ENCODE measurements at regions not wholly inside any gene's neighbourhood (a gene's known extent, or its start where the extent isn't known, plus 50 kb on each side); places are given as distances from the start of the nearest gene placed in this dataset.

DNA sequence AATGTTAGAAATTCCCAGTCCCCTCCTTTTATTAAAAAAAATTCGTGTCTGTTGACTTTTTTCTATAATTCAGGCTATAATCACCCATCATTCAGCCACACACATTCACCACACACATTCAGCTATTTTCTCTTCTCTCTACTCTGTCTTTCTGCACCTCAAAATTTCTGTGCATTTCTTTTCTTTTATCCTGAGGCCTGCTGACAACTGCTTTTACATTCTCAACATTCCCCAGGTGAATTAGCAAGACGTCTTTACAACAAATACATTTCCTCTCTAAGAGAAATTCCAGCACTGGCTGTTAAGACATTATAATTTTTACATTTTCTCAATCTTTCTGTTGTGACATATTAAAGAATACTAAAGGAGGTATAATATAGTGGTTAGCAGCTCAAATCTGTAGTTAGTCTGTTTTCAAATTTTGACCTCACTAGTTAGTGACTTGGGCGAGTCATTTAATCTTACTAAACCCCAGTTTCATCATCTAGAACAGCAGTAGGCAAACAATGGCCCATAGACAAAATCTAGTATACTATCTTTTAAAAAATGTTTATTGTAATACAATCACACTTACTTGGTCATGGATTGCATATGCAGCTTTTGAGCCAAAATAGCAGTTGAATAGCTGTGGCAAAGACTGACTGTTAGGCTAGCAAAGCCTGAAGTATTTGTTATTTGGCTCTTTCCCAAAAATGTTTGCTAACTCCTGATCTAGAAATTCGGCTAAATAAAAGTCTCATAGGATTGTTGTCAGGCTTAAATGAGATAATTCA, 350.7 kb downstream of the NSUN3 start:
- no peak overlapping the region for H3K9ac ChIP-seq (ENCODE audit: insufficient read length)
- DNase-seq (ENCODE audit: low read depth, low spot score), result no peak
- H3K4me3 ChIP-seq, result no peak overlapping the region
- H3K36me3 ChIP-seq (ENCODE audit: insufficient read depth, low read length), result no peaks in the 10 kb centered on the region
- H3K9me3 ChIP-seq (ENCODE audit: low read depth, low read length), result no peaks in the 10 kb centered on the region
- H3K27ac ChIP-seq, result no peak overlapping the region
- TF ChIP-seq POLR2AphosphoS5 (IDR thresholded peaks at IDR 0.05; ENCODE audit: borderline replicate concordance, low read depth, low read length) (no peak), EZH2 (IDR thresholded peaks at IDR 0.05) (no peak), FOXP2 (optimal IDR thresholded peaks at IDR 0.05; ENCODE audit: control extremely low read depth, extremely low read length, insufficient read depth) (no peak)

DNA sequence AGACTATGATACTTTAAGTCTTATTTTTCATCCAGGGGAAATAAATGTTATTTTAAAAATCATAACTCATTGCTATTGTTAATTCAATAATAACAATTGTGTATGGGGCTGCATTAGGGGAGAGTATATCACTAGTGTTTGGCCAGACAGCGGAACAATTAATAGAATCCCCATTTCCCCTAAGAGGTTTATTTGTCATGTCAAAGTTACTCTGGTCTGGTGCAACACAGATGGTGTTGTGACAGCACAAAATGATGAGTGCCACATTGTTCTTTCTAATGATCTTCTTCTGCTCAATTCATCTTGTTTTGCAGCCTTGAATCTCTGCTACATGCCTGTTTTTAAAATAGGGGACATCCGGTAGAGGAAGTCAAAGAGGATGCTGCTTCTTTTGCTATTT, 351.6 kb downstream of the NSUN3 start:
- Histone ChIP-seq H3K27ac (no peak overlapping the region), H3K4me3 (no peak overlapping the region), H3K9me3 (ENCODE audit: low read depth, low read length) (no peaks in the 10 kb centered on the region), H3K9ac (ENCODE audit: insufficient read length) (no peak overlapping the region), H3K36me3 (ENCODE audit: insufficient read depth, low read length) (no peaks in the 10 kb centered on the region)
- TF ChIP-seq EZH2 (IDR thresholded peaks at IDR 0.05) (no peak), POLR2AphosphoS5 (IDR thresholded peaks at IDR 0.05; ENCODE audit: borderline replicate concordance, low read depth, low read length) (no peak), FOXP2 (optimal IDR thresholded peaks at IDR 0.05; ENCODE audit: control extremely low read depth, extremely low read length, insufficient read depth) (no peak)
- DNase-seq (ENCODE audit: low read depth, low spot score), result no peak

DNA sequence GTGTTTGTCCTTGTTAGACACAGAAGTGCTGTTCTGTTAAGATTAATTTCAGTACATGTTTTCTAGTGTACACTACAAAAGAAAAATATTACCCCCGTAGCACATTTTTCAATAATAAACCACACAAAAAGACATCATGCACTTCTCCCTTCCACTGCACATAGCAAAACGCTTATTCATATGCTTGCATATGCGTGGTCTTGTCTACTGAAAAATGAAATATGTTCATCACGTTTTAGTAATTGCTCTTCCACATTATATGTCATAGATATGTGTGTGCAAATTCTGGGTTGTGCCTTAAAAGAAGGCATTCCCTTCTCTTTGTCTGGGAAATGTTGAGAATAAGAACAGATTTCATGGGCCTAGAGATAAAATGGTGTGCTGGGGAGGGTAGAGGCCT, 353.9 kb downstream of the NSUN3 start:
- Histone ChIP-seq H3K36me3 (ENCODE audit: insufficient read depth, low read length) (no peaks in the 10 kb centered on the region), H3K27ac (no peak overlapping the region), H3K4me3 (no peak overlapping the region), H3K9me3 (ENCODE audit: low read depth, low read length) (no peaks in the 10 kb centered on the region), H3K9ac (ENCODE audit: insufficient read length) (no peak overlapping the region)
- TF ChIP-seq EZH2 (IDR thresholded peaks at IDR 0.05) (no peak), FOXP2 (optimal IDR thresholded peaks at IDR 0.05; ENCODE audit: control extremely low read depth, extremely low read length, insufficient read depth) (no peak), POLR2AphosphoS5 (IDR thresholded peaks at IDR 0.05; ENCODE audit: borderline replicate concordance, low read depth, low read length) (no peak)
- DNase-seq (ENCODE audit: low read depth, low spot score), result no peak

DNA sequence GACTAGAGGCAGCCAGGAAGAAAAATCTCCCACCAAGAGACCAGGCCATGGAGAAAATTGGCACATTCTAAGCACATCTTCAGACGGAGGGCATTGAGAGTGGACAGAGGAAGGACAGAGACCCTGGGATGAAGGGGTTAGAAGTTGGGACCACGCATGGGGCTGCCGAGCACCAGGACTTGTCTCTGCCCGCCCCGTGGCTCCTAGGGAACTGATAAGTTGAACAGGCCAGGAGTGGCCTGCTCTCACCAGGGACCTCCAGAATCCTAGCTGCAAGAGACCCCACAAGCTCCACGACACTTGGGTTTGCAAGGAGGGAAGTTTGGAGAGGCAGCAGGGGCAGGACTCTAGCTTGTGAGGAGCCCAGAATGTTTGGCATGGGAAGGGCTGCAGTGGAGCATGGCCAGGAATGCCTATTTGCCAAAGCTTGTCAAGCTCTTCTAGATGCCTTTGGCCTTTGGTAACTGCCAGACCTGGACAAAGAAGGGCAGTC, 355.1 kb downstream of the NSUN3 start:
- no peaks in the 10 kb centered on the region for H3K36me3 ChIP-seq (ENCODE audit: insufficient read depth, low read length)
- DNase-seq (ENCODE audit: low read depth, low spot score), result no peak
- H3K27ac ChIP-seq, result no peak overlapping the region
- H3K4me3 ChIP-seq, result no peak overlapping the region
- H3K9me3 ChIP-seq (ENCODE audit: low read depth, low read length), result no peaks in the 10 kb centered on the region
- TF ChIP-seq EZH2 (IDR thresholded peaks at IDR 0.05) (no peak), POLR2AphosphoS5 (IDR thresholded peaks at IDR 0.05; ENCODE audit: borderline replicate concordance, low read depth, low read length) (no peak), FOXP2 (optimal IDR thresholded peaks at IDR 0.05; ENCODE audit: control extremely low read depth, extremely low read length, insufficient read depth) (no peak)
- no peak overlapping the region for H3K9ac ChIP-seq (ENCODE audit: insufficient read length)

DNA sequence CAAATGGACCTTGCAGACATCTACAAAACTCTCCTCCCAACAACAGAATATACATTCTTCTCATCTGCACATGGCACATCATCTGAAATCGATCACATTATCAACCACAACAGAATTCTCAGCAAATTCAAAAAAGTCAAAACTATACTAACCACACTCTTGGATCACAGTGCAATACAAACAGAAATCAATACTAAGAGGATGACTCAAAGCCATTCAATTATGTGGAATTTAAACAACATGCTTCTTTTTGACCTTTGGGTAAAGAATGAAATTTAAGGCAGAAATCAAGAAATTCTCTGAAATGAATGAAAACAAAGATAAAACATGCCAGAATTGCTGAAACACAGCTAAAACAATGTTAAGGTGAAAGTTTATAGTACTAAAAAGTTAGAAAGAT, 358.1 kb downstream of the NSUN3 start:
- Histone ChIP-seq H3K9me3 (ENCODE audit: low read depth, low read length) (no peaks in the 10 kb centered on the region), H3K36me3 (ENCODE audit: insufficient read depth, low read length) (no peaks in the 10 kb centered on the region), H3K4me3 (no peak overlapping the region), H3K27ac (no peak overlapping the region), H3K9ac (ENCODE audit: insufficient read length) (no peak overlapping the region)
- TF ChIP-seq FOXP2 (optimal IDR thresholded peaks at IDR 0.05; ENCODE audit: control extremely low read depth, extremely low read length, insufficient read depth) (no peak), EZH2 (IDR thresholded peaks at IDR 0.05) (no peak), POLR2AphosphoS5 (IDR thresholded peaks at IDR 0.05; ENCODE audit: borderline replicate concordance, low read depth, low read length) (no peak)
- DNase-seq (ENCODE audit: low read depth, low spot score), result no peak

DNA sequence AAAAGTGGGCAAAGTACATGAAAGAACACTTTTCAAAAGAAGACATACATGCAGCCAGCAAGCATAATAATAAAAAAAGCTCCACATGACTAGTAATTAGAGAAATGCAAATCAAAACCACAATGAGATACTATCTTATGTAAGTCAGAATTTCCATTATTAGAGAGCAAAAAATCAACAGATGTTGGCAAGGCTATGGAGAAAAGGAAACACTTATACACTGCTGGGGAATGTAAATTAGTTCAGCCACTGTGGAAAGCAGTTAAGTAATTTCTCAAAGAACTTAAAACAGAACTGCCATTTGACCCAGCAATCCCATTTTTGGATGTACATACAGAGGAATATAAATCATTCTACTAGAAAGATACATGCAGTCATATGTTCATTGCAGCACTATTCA, 360.7 kb downstream of the NSUN3 start:
- Histone ChIP-seq H3K9ac (ENCODE audit: insufficient read length) (no peak overlapping the region), H3K36me3 (ENCODE audit: insufficient read depth, low read length) (no peaks in the 10 kb centered on the region), H3K27ac (no peak overlapping the region), H3K4me3 (no peak overlapping the region), H3K9me3 (ENCODE audit: low read depth, low read length) (no peaks in the 10 kb centered on the region)
- DNase-seq (ENCODE audit: low read depth, low spot score), result no peak
- no peak for TF ChIP-seq FOXP2 (optimal IDR thresholded peaks at IDR 0.05; ENCODE audit: control extremely low read depth, extremely low read length, insufficient read depth)
- no peak for TF ChIP-seq EZH2 (IDR thresholded peaks at IDR 0.05)
- no peak for TF ChIP-seq POLR2AphosphoS5 (IDR thresholded peaks at IDR 0.05; ENCODE audit: borderline replicate concordance, low read depth, low read length)

DNA sequence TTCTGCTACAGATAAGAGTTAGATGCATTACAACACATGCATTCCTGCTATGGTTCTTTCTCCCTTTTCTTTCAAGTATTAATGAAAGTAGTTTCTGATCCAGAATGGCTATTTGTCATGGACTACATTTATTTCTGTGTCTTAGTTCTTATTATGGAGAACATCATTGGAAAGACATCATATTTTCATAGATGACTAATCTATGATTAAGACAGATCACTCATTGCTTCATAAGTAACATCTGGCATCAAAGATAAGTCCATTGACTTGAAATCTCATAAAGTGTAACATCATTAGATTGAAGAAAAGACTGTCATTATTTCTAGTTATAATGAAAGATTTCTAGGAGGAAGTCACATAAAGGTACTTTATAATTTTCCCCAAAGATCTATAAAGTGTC, 366.7 kb downstream of the NSUN3 start:
- TF ChIP-seq EZH2 (IDR thresholded peaks at IDR 0.05), result no peak
- no peaks in the 10 kb centered on the region for H3K36me3 ChIP-seq (ENCODE audit: insufficient read depth, low read length)
- no peaks in the 10 kb centered on the region for H3K9me3 ChIP-seq (ENCODE audit: low read depth, low read length)
- no peak overlapping the region for H3K9ac ChIP-seq (ENCODE audit: insufficient read length)
- no peak overlapping the region for H3K4me3 ChIP-seq
- H3K27ac ChIP-seq, result no peak overlapping the region
- no peak for DNase-seq (ENCODE audit: low read depth, low spot score)

DNA sequence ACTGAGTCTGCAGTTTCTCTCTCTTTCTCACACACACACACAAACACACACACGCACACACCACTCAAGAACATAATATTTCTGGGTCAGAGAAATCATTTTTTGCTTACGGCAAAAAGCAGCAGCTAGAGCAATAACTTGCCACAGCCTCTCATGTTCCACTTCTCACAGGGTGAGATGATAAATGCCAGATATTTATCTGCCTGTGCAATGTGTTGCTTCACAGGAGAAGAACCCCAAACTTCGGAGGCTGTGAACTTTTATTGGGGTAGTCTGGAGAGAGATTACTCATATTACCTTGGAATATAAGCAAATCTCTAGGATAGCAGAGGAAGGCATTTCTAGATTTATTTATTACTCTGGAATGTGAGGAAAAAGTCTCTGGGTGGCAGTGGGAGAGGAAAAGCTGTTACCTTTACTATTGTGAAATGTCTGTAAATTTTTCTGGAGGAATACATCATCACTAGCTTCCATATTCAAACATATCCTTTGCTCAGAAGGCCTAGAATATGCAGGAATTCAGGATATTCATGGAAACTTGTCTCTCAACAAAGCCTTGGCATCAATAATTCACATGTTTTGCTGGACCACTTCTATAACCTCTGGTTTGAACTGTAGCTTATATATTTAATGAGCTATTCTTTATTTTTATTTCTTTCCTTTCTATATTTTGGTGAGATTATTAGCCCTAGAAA, 369.2 kb downstream of the NSUN3 start:
- TF ChIP-seq EZH2 (IDR thresholded peaks at IDR 0.05) (no peak), POLR2AphosphoS5 (IDR thresholded peaks at IDR 0.05; ENCODE audit: borderline replicate concordance, low read depth, low read length) (no peak)
- H3K9me3 ChIP-seq (ENCODE audit: low read depth, low read length), result no peaks in the 10 kb centered on the region
- no peak overlapping the region for H3K4me3 ChIP-seq
- H3K36me3 ChIP-seq (ENCODE audit: insufficient read depth, low read length), result no peaks in the 10 kb centered on the region
- H3K9ac ChIP-seq (ENCODE audit: insufficient read length), result no peak overlapping the region
- H3K27ac ChIP-seq, result no peak overlapping the region
- DNase-seq (ENCODE audit: low read depth, low spot score), result no peak

Measured in SK-N-MC (cell line).